Ectodermal cell (in vitro differentiated cells): ENCODE measurements at regions not wholly inside any gene's neighbourhood (a gene's known extent, or its start where the extent isn't known, plus 50 kb on each side); places are given as distances from the start of the nearest gene placed in this dataset.

ENCODE experiments used
- H3K27ac ChIP-seq: 2 replicates; pipeline ENCODE4 v1.7.0; 2013; ENCODE audit warnings: mild to moderate bottlenecking, low read depth, low read length; ENCODE audit not compliant: insufficient read depth, poor library complexity, severe bottlenecking
- H3K27me3 ChIP-seq: 2 replicates; pipeline ENCODE4 v1.7.0; 2013; ENCODE audit warnings: mild to moderate bottlenecking, low read length; ENCODE audit not compliant: insufficient read depth, control insufficient read depth, poor library complexity, severe bottlenecking
- H3K36me3 ChIP-seq: one replicate; pipeline ENCODE4 v1.7.0; 2013; ENCODE audit warnings: low read length; ENCODE audit not compliant: control insufficient read depth, insufficient read depth
- H3K4me1 ChIP-seq: one replicate; pipeline ENCODE4 v1.7.0; 2013; ENCODE audit warnings: low read length; ENCODE audit not compliant: control insufficient read depth, insufficient read depth
- H3K4me3 ChIP-seq: 2 replicates; pipeline ENCODE4 v1.7.0; 2013; ENCODE audit warnings: low read depth, low read length, control low read depth; ENCODE audit not compliant: insufficient read depth
- H3K9me3 ChIP-seq: 2 replicates; pipeline ENCODE4 v1.7.0; 2013; ENCODE audit warnings: mild to moderate bottlenecking, low read length, moderate library complexity; ENCODE audit not compliant: control insufficient read depth
- WGBS, 2 experiments: methylation state at CpG; one replicate each; pipeline ENCODE4 v1.1.7; 2013; ENCODE audit warnings: missing lambda C conversion rate in 2 of 2; 5-methylcytosine and 5-hydroxymethylcytosine counted together

- Histone ChIP-seq H3K36me3 (no peaks in the 10 kb centered on the region), H3K4me1 (peaks cover 19% of the 10 kb centered on the region), H3K27ac (no peak overlapping the region), H3K9me3 (no peaks in the 10 kb centered on the region), H3K4me3 (no peak overlapping the region), H3K27me3 (no peaks in the 10 kb centered on the region)
- WGBS, 2 experiments: 95 to 96% methylated on average over 4 of the region's 4 CpGs
These were observed 85.8 kb upstream of the ZNF648 start for GRCh38 chr1:182147136-182147820.

- 94 to 96% methylated on average over 5 of the region's 5 CpGs for WGBS, 2 experiments
- Histone ChIP-seq H3K27me3 (no peaks in the 10 kb centered on the region), H3K27ac (no peak overlapping the region), H3K4me3 (no peak overlapping the region), H3K9me3 (no peaks in the 10 kb centered on the region), H3K4me1 (peaks cover 19% of the 10 kb centered on the region), H3K36me3 (no peaks in the 10 kb centered on the region)
These were observed 84.8 kb upstream of the ZNF648 start for GRCh38 chr1:182146286-182146685.

- Histone ChIP-seq H3K4me1 (peaks cover 19% of the 10 kb centered on the region), H3K27ac (no peak overlapping the region), H3K4me3 (no peak overlapping the region), H3K36me3 (no peaks in the 10 kb centered on the region), H3K27me3 (no peaks in the 10 kb centered on the region), H3K9me3 (no peaks in the 10 kb centered on the region)
- WGBS, 2 experiments: 92 to 95% methylated on average over 5 of the region's 5 CpGs
These were observed 83.9 kb upstream of the ZNF648 start for GRCh38 chr1:182145441-182145840.

- H3K9me3 ChIP-seq: no peaks in the 10 kb centered on the region
- no peaks in the 10 kb centered on the region for H3K27me3 ChIP-seq
- no peak overlapping the region for H3K27ac ChIP-seq
- WGBS, 2 experiments: 75 to 88% methylated on average over 2 of the region's 3 CpGs
- H3K36me3 ChIP-seq: no peaks in the 10 kb centered on the region
- H3K4me3 ChIP-seq: no peak overlapping the region
- peaks cover 19% of the 10 kb centered on the region for H3K4me1 ChIP-seq
These were observed 83.1 kb upstream of the ZNF648 start for GRCh38 chr1:182144646-182145030.

- no peak overlapping the region for H3K4me3 ChIP-seq
- 31 to 33% methylated on average over 7 to 8 of the region's 8 CpGs for whole genome bisulfite sequencing, 2 experiments
- no peaks in the 10 kb centered on the region for H3K27me3 ChIP-seq
- no peaks in the 10 kb centered on the region for H3K36me3 ChIP-seq
- H3K27ac ChIP-seq: peak overlapping the region; percentile 64
- peaks cover 19% of the 10 kb centered on the region for H3K4me1 ChIP-seq
- no peaks in the 10 kb centered on the region for H3K9me3 ChIP-seq
These were observed 82.5 kb upstream of the ZNF648 start for GRCh38 chr1:182143825-182144645.

- Histone ChIP-seq H3K9me3 (no peaks in the 10 kb centered on the region), H3K36me3 (no peaks in the 10 kb centered on the region), H3K4me3 (no peak overlapping the region), H3K27ac (peak overlapping the region; percentile 64), H3K27me3 (no peaks in the 10 kb centered on the region), H3K4me1 (peaks cover 19% of the 10 kb centered on the region)
- 23 to 29% methylated on average over 11 of the region's 11 CpGs for WGBS, 2 experiments
These were observed 81.7 kb upstream of the ZNF648 start for GRCh38 chr1:182143154-182143657.

- no peak overlapping the region for H3K27ac ChIP-seq
- no peaks in the 10 kb centered on the region for H3K27me3 ChIP-seq
- no peaks in the 10 kb centered on the region for H3K9me3 ChIP-seq
- no peak overlapping the region for H3K4me3 ChIP-seq
- 72 to 87% methylated on average over 3 to 4 of the region's 4 CpGs for WGBS, 2 experiments
- H3K36me3 ChIP-seq: no peaks in the 10 kb centered on the region
- peaks cover 19% of the 10 kb centered on the region for H3K4me1 ChIP-seq
These were observed 81.1 kb upstream of the ZNF648 start for GRCh38 chr1:182142621-182143020.

GRCh38 chr1:182141040-182141439, 79.5 kb upstream of the ZNF648 start:
- Histone ChIP-seq H3K27ac (no peak overlapping the region), H3K4me1 (peaks cover 19% of the 10 kb centered on the region), H3K4me3 (no peak overlapping the region), H3K9me3 (no peaks in the 10 kb centered on the region), H3K27me3 (no peaks in the 10 kb centered on the region), H3K36me3 (no peaks in the 10 kb centered on the region)

GRCh38 chr1:182139496-182139895, 78.0 kb upstream of the ZNF648 start:
- H3K27me3 ChIP-seq: no peaks in the 10 kb centered on the region
- H3K27ac ChIP-seq: no peak overlapping the region
- 87 to 97% methylated on average over 1 of the region's 1 CpG for WGBS, 2 experiments
- no peak overlapping the region for H3K4me3 ChIP-seq
- H3K9me3 ChIP-seq: no peaks in the 10 kb centered on the region
- H3K36me3 ChIP-seq: no peaks in the 10 kb centered on the region
- peaks cover 9% of the 10 kb centered on the region for H3K4me1 ChIP-seq

GRCh38 chr1:182137546-182137945, 76.0 kb upstream of the ZNF648 start:
- H3K27ac ChIP-seq: no peak overlapping the region
- H3K27me3 ChIP-seq: no peaks in the 10 kb centered on the region
- H3K4me3 ChIP-seq: no peak overlapping the region

More at GRCh38 chr1:182137546-182137945, 76.0 kb upstream of the ZNF648 start:
- H3K36me3 ChIP-seq: no peaks in the 10 kb centered on the region
- H3K4me1 ChIP-seq: no peaks in the 10 kb centered on the region
- no peaks in the 10 kb centered on the region for H3K9me3 ChIP-seq
- 92 to 100% methylated on average over 1 of the region's 1 CpG for WGBS, 2 experiments
